ENCODE measurements at regions not wholly inside any gene's neighbourhood (a gene's known extent, or its start where the extent isn't known, plus 50 kb on each side); places are given as distances from the start of the nearest gene placed in this dataset.

- no peak for TF ChIP-seq CTCF (IDR thresholded peaks at IDR 0.05; ENCODE audit: poor library complexity)
- TF ChIP-seq EZH2 (IDR thresholded peaks at IDR 0.05; ENCODE audit: borderline replicate concordance), result no peak
- no peak for TF ChIP-seq EZH2phosphoT487 (IDR thresholded peaks at IDR 0.05; ENCODE audit: low read depth, severe bottlenecking, unreplicated experiment)
Measured at GRCh38 chr2:56589194-56589593, 405.4 kb downstream of the CCDC85A start.

Measured in hepatocyte (in vitro differentiated cells).